ENCODE measurements at regions not wholly inside any gene's neighbourhood (a gene's known extent, or its start where the extent isn't known, plus 50 kb on each side); places are given as distances from the start of the nearest gene placed in this dataset.

- TF ChIP-seq RXRA (IDR thresholded peaks at IDR 0.05; ENCODE audit: insufficient read depth, low read depth, low read length): no peak
- TF ChIP-seq POU5F1 (IDR thresholded peaks at IDR 0.05; ENCODE audit: low read depth, low read length): no peak
- TF ChIP-seq SIRT6 (IDR thresholded peaks at IDR 0.05; ENCODE audit: low read length): no peak
Measured at GRCh38 chr6:137739544-137739943, 127.5 kb upstream of the TNFAIP3 start (continued).

Measured in H1 (cell line).